SH-SY5Y (cell line): ENCODE measurements at regions not wholly inside any gene's neighbourhood (a gene's known extent, or its start where the extent isn't known, plus 50 kb on each side); places are given as distances from the start of the nearest gene placed in this dataset.
A peak's percentile ranks its signal among the peaks of the same experiment; 100 is the strongest.

Source experiments
- GATA2 ChIP-seq: IDR thresholded peaks from 2 replicates; pipeline ENCODE4 v1.6.1; 2011; ENCODE audit warnings: mild to moderate bottlenecking, low read depth, low read length
- GATA3 ChIP-seq: IDR thresholded peaks from 2 replicates; pipeline ENCODE4 v1.6.1; 2011; ENCODE audit warnings: low read depth, mild to moderate bottlenecking, low read length, moderate library complexity

- no peak for TF ChIP-seq GATA2
- no peak for TF ChIP-seq GATA3
Observed at GRCh38 chr3:34844323-34844620, 795.1 kb upstream of the ARPP21 start.

GRCh38 chr3:34851137-34851536, 788.2 kb upstream of the ARPP21 start:
- TF ChIP-seq GATA3: peak; percentile 25; the same call in 1 of the 2 replicates
- peak; percentile 60 for TF ChIP-seq GATA2

GRCh38 chr3:34852844-34853439, 786.4 kb upstream of the ARPP21 start:
- no peak for TF ChIP-seq GATA3

- TF ChIP-seq GATA3 (no peak), GATA2 (no peak)
Observed at GRCh38 chr3:34856081-34856947, 783.0 kb upstream of the ARPP21 start.

- no peak for TF ChIP-seq GATA2
- no peak for TF ChIP-seq GATA3
Observed at GRCh38 chr3:34858067-34858660, 781.2 kb upstream of the ARPP21 start.

GRCh38 chr3:34859746-34860145, 779.6 kb upstream of the ARPP21 start:
- TF ChIP-seq GATA2 (no peak), GATA3 (no peak)

GRCh38 chr3:34862456-34862855, 776.9 kb upstream of the ARPP21 start:
- TF ChIP-seq GATA3: no peak
- no peak for TF ChIP-seq GATA2

GRCh38 chr3:34863485-34863884, 775.8 kb upstream of the ARPP21 start:
- TF ChIP-seq GATA3: no peak
- peak; percentile 50 for TF ChIP-seq GATA2

- TF ChIP-seq GATA2 (no peak), GATA3 (no peak)
Observed at GRCh38 chr3:34864011-34864410, 775.3 kb upstream of the ARPP21 start.

- no peak for TF ChIP-seq GATA2
- TF ChIP-seq GATA3: no peak
Observed at GRCh38 chr3:34865346-34865745, 774.0 kb upstream of the ARPP21 start.

- TF ChIP-seq GATA2: no peak
- no peak for TF ChIP-seq GATA3
Observed at GRCh38 chr3:34868935-34869334, 770.4 kb upstream of the ARPP21 start.

GRCh38 chr3:34869696-34870095, 769.6 kb upstream of the ARPP21 start:
- TF ChIP-seq GATA3: no peak
- no peak for TF ChIP-seq GATA2

GRCh38 chr3:34872406-34872805, 766.9 kb upstream of the ARPP21 start:
- TF ChIP-seq GATA3 (no peak), GATA2 (no peak)

GRCh38 chr3:34876997-34877396, 762.3 kb upstream of the ARPP21 start:
- TF ChIP-seq GATA2 (no peak), GATA3 (no peak)

- no peak for TF ChIP-seq GATA3
- TF ChIP-seq GATA2: no peak
Observed at GRCh38 chr3:34878488-34878887, 760.8 kb upstream of the ARPP21 start.
